Caco-2 (cell line): ENCODE measurements at regions not wholly inside any gene's neighbourhood (a gene's known extent, or its start where the extent isn't known, plus 50 kb on each side); places are given as distances from the start of the nearest gene placed in this dataset.

Experiments used
- BruUV-seq: library from RNA; stranded (reverse); fragments of 400-500 nt; replicated peaks from 2 replicates; lab custom pipeline; 2021; lab: Mats Ljungman, UMichigan
- CTCF ChIA-PET: fragments of 300-600 bp; sonication (Branson Sonifier 250); formaldehyde crosslinking; loops from one replicate; lab custom pipeline; 2022; ENCODE audit warnings: antibody characterized with exemption; lab: Charles Lee
- POLR2A ChIA-PET: fragments of 300-600 bp; sonication (Branson Sonifier 250); formaldehyde crosslinking; loops from one replicate; lab custom pipeline; 2022; ENCODE audit warnings: antibody characterized with exemption; lab: Charles Lee
- DNase-seq, 2 experiments: peaks; one replicate each; pipeline versions ENCODE4 v3.0.0 to v3.0.0-alpha.2; 2020 to 2022
- H3K27me3 ChIP-seq: replicated peaks from 2 replicates; pipeline ENCODE4 v1.6.0; 2011; ENCODE audit warnings: low read length; ENCODE audit not compliant: control insufficient read depth, insufficient read depth
- H3K36me3 ChIP-seq: 2 replicates; pipeline ENCODE4 v1.5.1; 2011; ENCODE audit warnings: low read length; ENCODE audit not compliant: control insufficient read depth, insufficient read depth
- H3K4me1 ChIP-seq: fragments of 250-450 bp; sonication (Bioruptor Pico); 2 replicates; pipeline ENCODE4 v1.5.1; 2020; ENCODE audit warnings: mild to moderate bottlenecking
- H3K4me3 ChIP-seq: 2 replicates; pipeline ENCODE4 v1.5.1; 2011; ENCODE audit warnings: low read depth, mild to moderate bottlenecking, control low read depth, low read length
- H3K9me3 ChIP-seq: fragments of 250-450 bp; sonication (Bioruptor Pico); 2 replicates; pipeline ENCODE4 v1.5.1; 2020; ENCODE audit warnings: mild to moderate bottlenecking, moderate library complexity
- H3K27ac Mint-ChIP-seq: one replicate; pipeline ENCODE4 v1.8.0; 2022; ENCODE audit warnings: mixed read lengths; ENCODE audit not compliant: unreplicated experiment
- H3K27me3 Mint-ChIP-seq: one replicate; pipeline ENCODE4 v1.8.0; 2022; ENCODE audit warnings: mixed read lengths; ENCODE audit not compliant: insufficient read depth, unreplicated experiment
- H3K36me3 Mint-ChIP-seq: one replicate; pipeline ENCODE4 v1.8.0; 2022; ENCODE audit warnings: mild to moderate bottlenecking, mixed read lengths; ENCODE audit not compliant: insufficient read depth, unreplicated experiment
- H3K4me1 Mint-ChIP-seq: one replicate; pipeline ENCODE4 v1.8.0; 2022; ENCODE audit warnings: low read depth, mixed read lengths; ENCODE audit not compliant: unreplicated experiment
- H3K4me3 Mint-ChIP-seq: one replicate; pipeline ENCODE4 v1.8.0; 2022; ENCODE audit warnings: mild to moderate bottlenecking, moderate library complexity, mixed read lengths; ENCODE audit not compliant: unreplicated experiment
- H3K9me3 Mint-ChIP-seq: one replicate; pipeline ENCODE4 v1.8.0; 2022; ENCODE audit warnings: mixed read lengths; ENCODE audit not compliant: unreplicated experiment
- intact Hi-C: fragments of 100-400 bp; cut with micrococcal nuclease; formaldehyde crosslinking; loops from one replicate; pipeline ENCODE4 v1.10.0; 2022; ENCODE audit not compliant: unreplicated experiment
- TF ChIP-seq, protein P1 (sequence below), 2 experiments: fragments of 200-600 bp in 1 of 2; IDR thresholded peaks; 1 replicate in 1 of 2; 2 replicates in 1 of 2; pipeline versions ENCODE4 v1.5.1 to v1.8.0; 2011 to 2022; ENCODE audit warnings: antibody characterized with exemption in 1 of 2, control low read depth in 1 of 2, inconsistent platforms in 1 of 2, low read depth in 1 of 2, low read length in 1 of 2, mild to moderate bottlenecking in 1 of 2, moderate library complexity in 1 of 2; ENCODE audit not compliant: insufficient read depth in 1 of 2, severe bottlenecking in 1 of 2, unreplicated experiment in 1 of 2

DNA sequence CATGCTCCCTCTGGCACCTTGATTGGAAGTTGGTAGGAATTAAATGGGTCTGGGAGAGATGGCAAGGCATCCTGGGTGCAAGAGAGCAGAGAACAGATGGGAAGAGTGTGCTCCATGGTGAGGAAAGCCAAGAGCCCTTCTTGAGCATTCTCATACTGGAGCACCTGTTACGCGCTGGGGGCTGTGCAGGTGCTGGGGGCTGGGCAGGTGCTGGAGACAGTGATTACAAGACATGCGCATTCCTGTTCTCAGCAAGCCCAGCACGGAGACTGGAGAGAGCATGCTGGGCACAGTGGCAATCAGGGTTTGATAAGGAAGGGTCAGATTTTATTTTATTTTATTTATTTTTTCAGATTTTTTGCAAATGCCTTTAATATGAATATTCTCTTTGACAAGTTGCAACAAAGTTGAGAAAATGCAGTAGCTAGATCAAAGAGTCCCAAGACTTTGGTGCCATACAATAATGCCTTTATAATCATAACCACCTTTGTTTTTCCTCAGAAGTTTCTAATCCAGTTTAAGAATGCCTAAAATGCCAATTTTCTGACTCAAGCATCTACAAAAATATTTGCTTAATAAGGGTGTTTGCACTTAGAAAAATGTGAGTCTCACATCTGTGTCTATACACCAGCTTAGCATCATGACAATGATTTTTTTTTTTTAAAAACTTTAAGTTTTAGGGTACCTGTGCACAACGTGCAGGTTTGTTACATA, 193.3 kb downstream of the RNF152 start:
- no peak for DNase-seq
- Mint-ChIP-seq H3K9me3 (no peaks in the 10 kb centered on the region), H3K27ac (no peak overlapping the region), H3K27me3 (no peaks in the 10 kb centered on the region), H3K4me3 (no peak overlapping the region), H3K36me3 (no peaks in the 10 kb centered on the region), H3K4me1 (no peaks in the 10 kb centered on the region)
- ChIA-PET CTCF (no interaction called here), POLR2A (no interaction called here)
- intact Hi-C loops, result no loop called here
- BruUV-seq, result no TSS peak
- no peak overlapping the region for H3K4me3 ChIP-seq
- no peaks in the 10 kb centered on the region for H3K4me1 ChIP-seq
- TF ChIP-seq, protein P1, sequence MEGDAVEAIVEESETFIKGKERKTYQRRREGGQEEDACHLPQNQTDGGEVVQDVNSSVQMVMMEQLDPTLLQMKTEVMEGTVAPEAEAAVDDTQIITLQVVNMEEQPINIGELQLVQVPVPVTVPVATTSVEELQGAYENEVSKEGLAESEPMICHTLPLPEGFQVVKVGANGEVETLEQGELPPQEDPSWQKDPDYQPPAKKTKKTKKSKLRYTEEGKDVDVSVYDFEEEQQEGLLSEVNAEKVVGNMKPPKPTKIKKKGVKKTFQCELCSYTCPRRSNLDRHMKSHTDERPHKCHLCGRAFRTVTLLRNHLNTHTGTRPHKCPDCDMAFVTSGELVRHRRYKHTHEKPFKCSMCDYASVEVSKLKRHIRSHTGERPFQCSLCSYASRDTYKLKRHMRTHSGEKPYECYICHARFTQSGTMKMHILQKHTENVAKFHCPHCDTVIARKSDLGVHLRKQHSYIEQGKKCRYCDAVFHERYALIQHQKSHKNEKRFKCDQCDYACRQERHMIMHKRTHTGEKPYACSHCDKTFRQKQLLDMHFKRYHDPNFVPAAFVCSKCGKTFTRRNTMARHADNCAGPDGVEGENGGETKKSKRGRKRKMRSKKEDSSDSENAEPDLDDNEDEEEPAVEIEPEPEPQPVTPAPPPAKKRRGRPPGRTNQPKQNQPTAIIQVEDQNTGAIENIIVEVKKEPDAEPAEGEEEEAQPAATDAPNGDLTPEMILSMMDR (IDR thresholded peaks at IDR 0.05; ENCODE audit: insufficient read depth in 1 of 2, low read depth in 1 of 2, low read length in 1 of 2, severe bottlenecking in 1 of 2, unreplicated experiment in 1 of 2), result no peak
- no peaks in the 10 kb centered on the region for H3K36me3 ChIP-seq
- H3K27me3 ChIP-seq, result no peaks in the 10 kb centered on the region
- H3K9me3 ChIP-seq, result no peaks in the 10 kb centered on the region

DNA sequence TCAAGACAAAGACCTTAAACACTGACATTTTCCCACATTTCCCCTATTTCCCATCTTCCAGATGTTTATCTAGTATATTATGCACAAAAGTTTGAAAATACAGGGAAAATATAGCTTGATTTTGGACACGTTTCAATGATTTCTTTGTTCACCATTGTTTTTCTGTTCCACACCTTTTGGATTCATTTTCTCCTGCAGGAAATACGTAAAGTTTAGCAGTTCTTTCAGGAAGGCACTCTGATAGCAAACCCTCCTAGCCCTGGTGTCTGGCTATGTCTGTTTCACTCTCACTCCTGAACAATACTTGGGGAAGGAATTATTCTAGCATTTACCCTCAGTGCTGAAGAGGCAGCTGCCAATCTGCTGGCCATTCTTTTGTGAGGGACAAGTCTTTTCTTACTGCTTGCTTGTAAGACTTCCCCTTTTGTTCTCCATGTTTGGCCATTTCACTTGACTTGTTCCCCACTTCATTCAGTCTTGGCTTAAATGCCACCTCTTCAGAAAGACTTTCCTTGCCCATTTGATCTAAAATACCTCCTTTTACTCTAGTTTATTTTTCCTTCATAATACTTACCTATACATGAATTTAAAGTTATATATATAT, 195.4 kb downstream of the RNF152 start:
- no TSS peak for BruUV-seq
- no peak for DNase-seq
- no peak overlapping the region for H3K27ac Mint-ChIP-seq
- H3K4me3 Mint-ChIP-seq, result no peak overlapping the region
- H3K27me3 ChIP-seq, result no peaks in the 10 kb centered on the region
- ChIA-PET CTCF (no interaction called here), POLR2A (no interaction called here)
- H3K36me3 Mint-ChIP-seq, result no peaks in the 10 kb centered on the region
- H3K27me3 Mint-ChIP-seq, result no peaks in the 10 kb centered on the region
- no peaks in the 10 kb centered on the region for H3K4me1 ChIP-seq
- intact Hi-C loops, result no loop called here
- H3K9me3 ChIP-seq, result no peaks in the 10 kb centered on the region
- no peaks in the 10 kb centered on the region for H3K36me3 ChIP-seq
- TF ChIP-seq, protein P1 (IDR thresholded peaks at IDR 0.05; ENCODE audit: insufficient read depth in 1 of 2, low read depth in 1 of 2, low read length in 1 of 2, severe bottlenecking in 1 of 2, unreplicated experiment in 1 of 2), result no peak
- H3K4me1 Mint-ChIP-seq, result no peaks in the 10 kb centered on the region
- H3K4me3 ChIP-seq, result no peak overlapping the region
- H3K9me3 Mint-ChIP-seq, result no peaks in the 10 kb centered on the region

DNA sequence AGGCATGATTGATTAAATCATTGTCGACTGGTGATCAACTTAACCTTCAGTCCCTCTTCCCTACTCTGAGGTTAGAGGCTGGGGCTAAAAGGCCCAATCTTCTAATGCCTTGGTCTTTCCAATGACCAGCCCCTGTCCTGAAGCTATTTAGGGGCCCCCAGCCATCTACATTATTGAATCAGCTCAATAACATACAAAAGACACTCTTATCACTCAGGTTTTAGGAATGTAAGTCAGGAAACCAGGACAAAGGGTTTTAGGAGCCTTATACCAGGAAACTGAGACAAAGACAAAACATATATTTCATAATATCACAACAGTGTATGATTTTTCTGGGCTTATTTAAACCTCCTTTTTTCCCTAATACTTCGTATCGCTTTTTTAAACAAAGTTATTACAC, 198.6 kb downstream of the RNF152 start:
- TF ChIP-seq, protein P1 (IDR thresholded peaks at IDR 0.05; ENCODE audit: insufficient read depth in 1 of 2, low read depth in 1 of 2, low read length in 1 of 2, severe bottlenecking in 1 of 2, unreplicated experiment in 1 of 2), result no peak
- DNase-seq, result no peak
- Mint-ChIP-seq H3K4me1 (no peaks in the 10 kb centered on the region), H3K4me3 (no peak overlapping the region), H3K27ac (no peak overlapping the region), H3K27me3 (no peaks in the 10 kb centered on the region), H3K36me3 (no peaks in the 10 kb centered on the region), H3K9me3 (no peaks in the 10 kb centered on the region)
- BruUV-seq, result no TSS peak
- no peaks in the 10 kb centered on the region for H3K4me1 ChIP-seq
- ChIA-PET CTCF (no interaction called here), POLR2A (no interaction called here)
- H3K27me3 ChIP-seq, result no peaks in the 10 kb centered on the region
- intact Hi-C loops, result no loop called here
- no peaks in the 10 kb centered on the region for H3K9me3 ChIP-seq
- H3K36me3 ChIP-seq, result no peaks in the 10 kb centered on the region
- H3K4me3 ChIP-seq, result no peak overlapping the region
